K562 (cell line): ENCODE measurements at regions not wholly inside any gene's neighbourhood (a gene's known extent, or its start where the extent isn't known, plus 50 kb on each side); places are given as distances from the start of the nearest gene placed in this dataset.

Source experiments
- ATAC-seq: fragments of 200-7000 bp; cut with Tn5 transposase; 3 replicates; pipeline ENCODE4 v1.9.1; 2020; ENCODE audit warnings: moderate library complexity
- BruUV-seq: library from RNA; stranded (reverse); fragments of 400-500 nt; replicated peaks from 2 replicates; lab custom pipeline; 2021; lab: Mats Ljungman, UMichigan
- CTCF ChIA-PET: fragments of 300-600 bp; formaldehyde crosslinking; extraction: SDS; loops from one replicate; lab custom pipeline; 2021; ENCODE audit warnings: low intra/inter-chr PET ratio; lab: Yijun Ruan, JAX
- POLR2A ChIA-PET: fragments of 300-600, 350-650 bp; sonication (Branson Sonifier 250); formaldehyde crosslinking; extraction: SDS; loops from one replicate; lab custom pipeline; 2021; ENCODE audit warnings: antibody characterized with exemption, inconsistent platforms; lab: Yijun Ruan, JAX
- DNase-seq, 4 experiments: peaks; one replicate each; pipeline versions ENCODE4 v3.0.0 to v3.0.0-alpha.2; 2011 to 2018; ENCODE audit warnings: low spot score in 3 of 4, mixed read lengths in 3 of 4; ENCODE audit errors: extremely low read depth in 1 of 4
- FAIRE-seq: peaks from 2 replicates; lab custom pipeline; 2011; peaks lifted over from hg19 to GRCh38; lab: Jason Lieb, UNC
- H2AFZ ChIP-seq: 2 replicates; pipeline ENCODE4 v1.6.0; 2011; ENCODE audit warnings: low read depth, low read length, control low read depth, inconsistent platforms
- H3K27ac ChIP-seq: fragments of 200-600 bp; 3 replicates; pipeline ENCODE4 v1.8.0; 2011; ENCODE audit warnings: low read depth, mild to moderate bottlenecking, control low read depth, inconsistent platforms, low read length, moderate library complexity, mixed read lengths; ENCODE audit errors: extremely low read depth
- H3K27me3 ChIP-seq, 2 experiments: fragments of 300-600 bp in 1 of 2; 2 replicates in 1 of 2; 3 replicates in 1 of 2; pipeline versions ENCODE4 v1.6.0 to v1.8.0; 2011; ENCODE audit warnings: inconsistent platforms in 2 of 2, low read length in 2 of 2, mild to moderate bottlenecking in 1 of 2, mixed read lengths in 1 of 2, moderate library complexity in 1 of 2; ENCODE audit not compliant: control insufficient read depth in 2 of 2, insufficient read depth in 2 of 2
- H3K36me3 ChIP-seq: fragments of 300-600 bp; 3 replicates; pipeline ENCODE4 v1.8.0; 2011; ENCODE audit warnings: mild to moderate bottlenecking, low read length, inconsistent platforms; ENCODE audit not compliant: control insufficient read depth, insufficient read depth
- H3K4me1 ChIP-seq, 2 experiments: fragments of 200-600 bp in 1 of 2; replicated peaks in 1 of 2; 2 replicates in 1 of 2; 3 replicates in 1 of 2; pipeline versions ENCODE4 v1.5.1 to v1.8.0; 2011; ENCODE audit warnings: inconsistent platforms in 2 of 2, low read length in 2 of 2, mild to moderate bottlenecking in 1 of 2, mixed read lengths in 1 of 2, moderate library complexity in 1 of 2; ENCODE audit not compliant: control insufficient read depth in 2 of 2, insufficient read depth in 2 of 2
- H3K4me2 ChIP-seq: 2 replicates; pipeline ENCODE4 v1.6.1; 2011; ENCODE audit warnings: low read length, control low read depth, inconsistent platforms, mixed read lengths; ENCODE audit not compliant: insufficient read depth
- H3K4me3 ChIP-seq: fragments of 200-600 bp; sonication (generic), shearing (Covaris generic); 2 replicates; pipeline ENCODE4 v1.5.1; 2016; ENCODE audit warnings: control low read depth, inconsistent platforms
- H3K79me2 ChIP-seq: fragments of 200-600 bp; 3 replicates; pipeline ENCODE4 v1.8.0; 2011; ENCODE audit warnings: low read length, inconsistent platforms; ENCODE audit not compliant: control insufficient read depth, insufficient read depth
- H3K9ac ChIP-seq, 2 experiments: 2 replicates each; pipeline versions ENCODE4 v1.6.0 to v1.6.1; 2011; ENCODE audit warnings: low read depth in 2 of 2, low read length in 2 of 2, control low read depth in 1 of 2, inconsistent platforms in 1 of 2, mild to moderate bottlenecking in 1 of 2, mixed read lengths in 1 of 2; ENCODE audit not compliant: insufficient read depth in 1 of 2
- H3K9me1 ChIP-seq: one replicate; pipeline ENCODE4 v1.6.0; 2011; ENCODE audit warnings: inconsistent platforms, mild to moderate bottlenecking, low read length, moderate library complexity; ENCODE audit not compliant: control insufficient read depth, insufficient read depth
- H3K9me3 ChIP-seq: replicated peaks from 2 replicates; pipeline ENCODE4 v1.5.1; 2011; ENCODE audit warnings: low read depth, low read length, inconsistent platforms; ENCODE audit not compliant: control insufficient read depth, insufficient read depth
- H4K20me1 ChIP-seq: replicated peaks from 2 replicates; pipeline ENCODE4 v1.6.1; 2011; ENCODE audit warnings: low read length, inconsistent platforms, mixed read lengths; ENCODE audit not compliant: control insufficient read depth, insufficient read depth
- C11orf30 ChIP-seq: fragments of 450-650 bp; IDR thresholded peaks from 2 replicates; pipeline ENCODE4 v1.6.1; 2016; ENCODE audit warnings: low read depth, mild to moderate bottlenecking
- E2F1 ChIP-seq: sonication (generic); formaldehyde crosslinking; IDR thresholded peaks from 2 replicates; pipeline ENCODE4 v1.8.1; 2023; ENCODE audit warnings: mild to moderate bottlenecking, missing genetic modification reagents, moderate library complexity
- ELF4 ChIP-seq: fragments of 450-650 bp; formaldehyde crosslinking; IDR thresholded peaks from 2 replicates; pipeline ENCODE4 v1.4.0; 2022; ENCODE audit warnings: missing genetic modification characterization
- FUS ChIP-seq: fragments of 200-400 bp; formaldehyde crosslinking; optimal IDR thresholded peaks from 2 replicates; pipeline ENCODE3; 2017; ENCODE audit warnings: low read depth, low read length
- ID3 ChIP-seq, 2 experiments: fragments of 250-450 bp in 1 of 2; fragments of 450-650 bp in 1 of 2; sonication (Bioruptor Pico) in 1 of 2; IDR thresholded peaks; 2 replicates each; pipeline versions ENCODE4 v1.6.1 to v1.8.0; 2016 to 2021; ENCODE audit warnings: mild to moderate bottlenecking in 2 of 2, moderate library complexity in 2 of 2, missing compliant biosample characterization in 1 of 2, missing genetic modification characterization in 1 of 2
- NCOA1 ChIP-seq: fragments of 450-650 bp; IDR thresholded peaks from 2 replicates; pipeline ENCODE4 v1.6.1; 2016; ENCODE audit warnings: low read depth
- NFATC3 ChIP-seq: fragments of 450-650 bp; IDR thresholded peaks from 2 replicates; pipeline ENCODE4 v1.6.1; 2017; ENCODE audit warnings: mild to moderate bottlenecking
- SNAPC5 ChIP-seq: fragments of 250-450 bp; sonication (Bioruptor Pico); IDR thresholded peaks from 2 replicates; pipeline ENCODE4 v1.8.0; 2021; ENCODE audit warnings: moderate library complexity, mild to moderate bottlenecking, inconsistent platforms
- ZNF239 ChIP-seq: fragments of 250-450 bp; sonication (Bioruptor Pico); IDR thresholded peaks from 2 replicates; pipeline ENCODE4 v1.4.0; 2020; ENCODE audit warnings: mild to moderate bottlenecking
- ZNF24 ChIP-seq: fragments of 450-650 bp; IDR thresholded peaks from 2 replicates; pipeline ENCODE4 v1.6.1; 2016
- ZNF695 ChIP-seq: fragments of 450-650 bp; formaldehyde crosslinking; IDR thresholded peaks from 2 replicates; pipeline ENCODE4 v1.4.0; 2020; ENCODE audit warnings: mild to moderate bottlenecking, moderate library complexity
- WGBS: fragments of 100-300 bp; shearing (Covaris generic); methylation state at CpG from one replicate; pipeline ENCODE4 v1.1.6; 2016; ENCODE audit warnings: low coverage, mixed read lengths; ENCODE audit not compliant: insufficient coverage; ENCODE audit errors: missing lambda C conversion rate; 5-methylcytosine and 5-hydroxymethylcytosine counted together
- in situ Hi-C: fragments of 300-500 bp; cut with MboI; formaldehyde crosslinking; loops from 4 replicates; pipeline ENCODE4 v1.15.0; 2018; ENCODE audit warnings: inconsistent platforms, mixed read lengths
- intact Hi-C: fragments of 100-400 bp; cut with micrococcal nuclease; formaldehyde crosslinking; loops from 2 replicates; pipeline ENCODE4 v1.14.2; 2022

- 0% methylated on average over 5 of the region's 5 CpGs for WGBS
- H3K9ac ChIP-seq: no peak overlapping the region
- no peaks in the 10 kb centered on the region for H3K27me3 ChIP-seq
- POLR2A ChIA-PET: no interaction called here
- no peak overlapping the region for H3K4me2 ChIP-seq
- no peaks in the 10 kb centered on the region for H3K9me3 ChIP-seq
- no TSS peak for BruUV-seq
- TF ChIP-seq ZNF239 (no peak), NFATC3 (no peak), ELF4 (CRISPR knock-in tag) (no peak), FUS (no peak), E2F1 (CRISPR knock-in tag) (no peak), ZNF24 (no peak)
- no peaks in the 10 kb centered on the region for H4K20me1 ChIP-seq
- no peak overlapping the region for H3K4me3 ChIP-seq
- H3K36me3 ChIP-seq: no peaks in the 10 kb centered on the region
- H3K79me2 ChIP-seq: no peaks in the 10 kb centered on the region
- in situ Hi-C loops (no loop called here), intact Hi-C loops (no loop called here)
- ATAC-seq (no peak), DNase-seq (no peak), FAIRE-seq (no peak)
- H3K27ac ChIP-seq: no peak overlapping the region
- no peaks in the 10 kb centered on the region for H3K9me1 ChIP-seq
- CTCF ChIA-PET: no interaction called here
- no peak overlapping the region for H2AFZ ChIP-seq
- no peaks in the 10 kb centered on the region for H3K4me1 ChIP-seq
Measured at GRCh38 chr7:80312139-80312661, 177.6 kb downstream of the GNAI1 start.

GRCh38 chr7:80311313-80311712, 176.7 kb downstream of the GNAI1 start:
- in situ Hi-C loops: no loop called here
- no peak overlapping the region for H3K4me2 ChIP-seq
- TF ChIP-seq NCOA1: no peak
- no peak for TF ChIP-seq SNAPC5
- TF ChIP-seq ZNF695 (CRISPR knock-in tag): no peak
- TF ChIP-seq C11orf30: no peak
- no peak for TF ChIP-seq ID3 (CRISPR knock-in tag; IDR thresholded peaks at IDR 0.05)
- TF ChIP-seq ID3 (tag; IDR thresholded peaks at IDR 0.05): no peak
- TF ChIP-seq, all 486 proteins: peak for 0
- Histone ChIP-seq H3K9me1 (no peaks in the 10 kb centered on the region), H3K4me1 (no peaks in the 10 kb centered on the region), H4K20me1 (no peaks in the 10 kb centered on the region), H3K27ac (no peak overlapping the region), H3K79me2 (no peaks in the 10 kb centered on the region), H2AFZ (no peak overlapping the region), H3K9me3 (no peaks in the 10 kb centered on the region), H3K9ac (no peak overlapping the region), H3K4me3 (no peak overlapping the region), H3K27me3 (no peaks in the 10 kb centered on the region), H3K36me3 (no peaks in the 10 kb centered on the region)
- intact Hi-C loops: no loop called here
- CTCF ChIA-PET: no interaction called here
- DNase-seq: no peak
- no TSS peak for BruUV-seq
- POLR2A ChIA-PET: no interaction called here
- no peak for ATAC-seq
- WGBS: 3% methylated on average over 2 of the region's 2 CpGs
- no peak for FAIRE-seq
